ENCODE measurements at regions not wholly inside any gene's neighbourhood (a gene's known extent, or its start where the extent isn't known, plus 50 kb on each side); places are given as distances from the start of the nearest gene placed in this dataset.

DNA sequence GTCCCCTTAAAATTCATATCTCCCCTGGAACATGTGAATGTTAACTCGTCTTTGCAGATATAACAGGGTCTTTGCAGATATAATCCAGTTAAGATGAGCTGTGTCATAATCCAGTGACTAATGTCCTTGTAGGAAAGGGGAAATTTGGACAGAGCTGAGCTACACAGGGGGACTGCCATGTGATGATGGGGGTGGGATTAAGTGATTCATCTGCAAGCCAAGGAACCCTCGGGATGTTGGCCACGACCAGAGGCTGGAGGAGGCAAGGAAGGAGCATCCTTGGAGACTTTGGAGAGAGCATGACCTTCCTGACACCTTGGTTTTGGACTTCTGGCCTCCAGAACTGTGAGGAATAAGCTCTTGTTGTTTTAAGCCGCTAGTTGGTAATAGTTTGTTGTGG lies 153.9 kb upstream of the PCBD1 start:
- TF ChIP-seq, protein P1, sequence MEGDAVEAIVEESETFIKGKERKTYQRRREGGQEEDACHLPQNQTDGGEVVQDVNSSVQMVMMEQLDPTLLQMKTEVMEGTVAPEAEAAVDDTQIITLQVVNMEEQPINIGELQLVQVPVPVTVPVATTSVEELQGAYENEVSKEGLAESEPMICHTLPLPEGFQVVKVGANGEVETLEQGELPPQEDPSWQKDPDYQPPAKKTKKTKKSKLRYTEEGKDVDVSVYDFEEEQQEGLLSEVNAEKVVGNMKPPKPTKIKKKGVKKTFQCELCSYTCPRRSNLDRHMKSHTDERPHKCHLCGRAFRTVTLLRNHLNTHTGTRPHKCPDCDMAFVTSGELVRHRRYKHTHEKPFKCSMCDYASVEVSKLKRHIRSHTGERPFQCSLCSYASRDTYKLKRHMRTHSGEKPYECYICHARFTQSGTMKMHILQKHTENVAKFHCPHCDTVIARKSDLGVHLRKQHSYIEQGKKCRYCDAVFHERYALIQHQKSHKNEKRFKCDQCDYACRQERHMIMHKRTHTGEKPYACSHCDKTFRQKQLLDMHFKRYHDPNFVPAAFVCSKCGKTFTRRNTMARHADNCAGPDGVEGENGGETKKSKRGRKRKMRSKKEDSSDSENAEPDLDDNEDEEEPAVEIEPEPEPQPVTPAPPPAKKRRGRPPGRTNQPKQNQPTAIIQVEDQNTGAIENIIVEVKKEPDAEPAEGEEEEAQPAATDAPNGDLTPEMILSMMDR (tag by site-specific recombination; IDR thresholded peaks at IDR 0.05): no peak
- TF ChIP-seq ZNF274 (IDR thresholded peaks at IDR 0.05; ENCODE audit: low read length): no peak
- TF ChIP-seq ZNF274 (tag by site-specific recombination; IDR thresholded peaks at IDR 0.05; ENCODE audit: borderline replicate concordance): no peak
- TF ChIP-seq ZNF623 (tag by site-specific recombination; IDR thresholded peaks at IDR 0.05): no peak
- TF ChIP-seq, protein P2, sequence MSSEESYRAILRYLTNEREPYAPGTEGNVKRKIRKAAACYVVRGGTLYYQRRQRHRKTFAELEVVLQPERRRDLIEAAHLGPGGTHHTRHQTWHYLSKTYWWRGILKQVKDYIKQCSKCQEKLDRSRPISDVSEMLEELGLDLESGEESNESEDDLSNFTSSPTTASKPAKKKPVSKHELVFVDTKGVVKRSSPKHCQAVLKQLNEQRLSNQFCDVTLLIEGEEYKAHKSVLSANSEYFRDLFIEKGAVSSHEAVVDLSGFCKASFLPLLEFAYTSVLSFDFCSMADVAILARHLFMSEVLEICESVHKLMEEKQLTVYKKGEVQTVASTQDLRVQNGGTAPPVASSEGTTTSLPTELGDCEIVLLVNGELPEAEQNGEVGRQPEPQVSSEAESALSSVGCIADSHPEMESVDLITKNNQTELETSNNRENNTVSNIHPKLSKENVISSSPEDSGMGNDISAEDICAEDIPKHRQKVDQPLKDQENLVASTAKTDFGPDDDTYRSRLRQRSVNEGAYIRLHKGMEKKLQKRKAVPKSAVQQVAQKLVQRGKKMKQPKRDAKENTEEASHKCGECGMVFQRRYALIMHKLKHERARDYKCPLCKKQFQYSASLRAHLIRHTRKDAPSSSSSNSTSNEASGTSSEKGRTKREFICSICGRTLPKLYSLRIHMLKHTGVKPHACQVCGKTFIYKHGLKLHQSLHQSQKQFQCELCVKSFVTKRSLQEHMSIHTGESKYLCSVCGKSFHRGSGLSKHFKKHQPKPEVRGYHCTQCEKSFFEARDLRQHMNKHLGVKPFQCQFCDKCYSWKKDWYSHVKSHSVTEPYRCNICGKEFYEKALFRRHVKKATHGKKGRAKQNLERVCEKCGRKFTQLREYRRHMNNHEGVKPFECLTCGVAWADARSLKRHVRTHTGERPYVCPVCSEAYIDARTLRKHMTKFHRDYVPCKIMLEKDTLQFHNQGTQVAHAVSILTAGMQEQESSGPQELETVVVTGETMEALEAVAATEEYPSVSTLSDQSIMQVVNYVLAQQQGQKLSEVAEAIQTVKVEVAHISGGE (tag by site-specific recombination; conservative IDR thresholded peaks at IDR 0.05; ENCODE audit: low read depth): no peak

Data from HEK293 (cell line).